ENCODE measurements at regions not wholly inside any gene's neighbourhood (a gene's known extent, or its start where the extent isn't known, plus 50 kb on each side); places are given as distances from the start of the nearest gene placed in this dataset.

GRCh38 chr18:31247574-31248199 lies 70.3 kb upstream of the DSG1 start:
- peak in 2 of 4 experiments; percentile 6 to 19 for DNase-seq

DNA sequence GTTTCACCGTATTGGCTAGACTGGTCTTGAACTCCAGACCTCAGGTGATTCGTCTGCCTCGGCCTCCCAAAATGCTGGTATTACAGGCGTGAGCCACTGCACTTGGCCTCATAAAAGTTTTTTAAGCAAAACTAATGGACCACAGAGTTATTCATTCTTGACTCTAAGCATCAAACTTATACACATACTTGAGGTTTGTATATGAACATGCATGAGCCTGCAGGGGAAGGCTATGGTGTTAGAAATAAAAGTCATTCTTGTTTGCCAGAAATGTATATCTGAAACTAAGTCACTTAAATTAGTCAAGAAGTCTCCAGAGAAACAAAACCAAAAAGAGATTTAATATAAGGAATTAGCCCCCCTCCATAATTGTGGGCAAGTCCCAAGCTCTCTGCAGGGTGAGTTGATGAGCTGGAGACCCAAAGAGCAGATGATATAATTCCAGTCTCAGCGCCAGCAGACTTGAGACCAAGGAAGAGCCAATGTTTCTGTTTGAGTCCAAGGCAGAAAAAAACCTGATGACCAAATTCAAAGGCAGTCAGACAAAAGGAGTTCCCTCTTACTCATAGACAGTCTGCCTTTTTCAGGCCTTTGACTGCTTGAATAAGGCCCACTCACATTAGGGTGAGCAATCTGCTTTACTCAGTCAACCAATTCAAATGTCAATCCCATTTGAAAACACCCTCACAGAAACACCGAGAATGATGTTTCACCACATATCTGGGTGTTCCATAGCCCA lies 69.0 kb upstream of the DSG1 start:
- DNase-seq, result peak in 1 of 4 experiments; percentile 2

- DNase-seq, result no peak
Measured at GRCh38 chr18:31250902-31251301, 67.1 kb upstream of the DSG1 start.

DNA sequence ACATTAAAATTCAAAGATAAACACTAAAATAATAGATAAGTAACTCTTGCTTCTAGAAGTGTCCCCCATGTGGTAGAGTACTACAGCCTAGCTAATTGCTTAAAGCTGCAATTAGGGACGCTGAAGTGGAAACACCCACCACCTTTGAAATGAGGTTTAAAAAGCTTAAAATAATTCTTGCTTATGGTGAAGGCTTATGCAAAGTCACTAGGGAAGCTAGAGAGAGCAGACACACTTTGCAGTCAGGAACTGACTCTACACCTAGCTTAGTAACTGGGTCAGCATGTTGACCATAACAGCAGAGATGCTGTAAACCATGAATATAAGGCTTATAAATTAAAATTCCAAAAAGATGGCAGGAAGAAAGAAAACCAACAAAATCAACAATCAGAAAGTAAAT lies 65.4 kb upstream of the DSG1 start:
- no peak for DNase-seq

DNA sequence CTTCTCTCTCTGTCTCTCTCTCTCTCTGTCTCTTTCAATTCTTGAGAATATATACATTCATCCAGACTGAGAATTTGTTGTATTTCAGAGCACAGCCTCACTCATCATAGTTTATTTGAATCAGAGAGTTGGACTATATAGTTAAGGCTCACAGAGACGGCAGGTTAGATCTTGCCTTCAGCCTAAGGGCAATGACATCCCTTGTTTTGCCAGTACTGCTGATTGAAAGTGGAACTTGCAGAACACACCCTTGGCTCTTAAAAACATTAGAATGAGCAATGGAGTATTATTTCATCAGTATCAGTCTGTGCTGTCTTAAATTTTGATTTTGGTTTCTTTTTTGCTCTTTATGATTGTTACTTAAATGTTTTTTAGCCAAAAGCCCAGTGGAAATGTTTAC lies 62.0 kb upstream of the DSG1 start:
- DNase-seq, result no peak

DNA sequence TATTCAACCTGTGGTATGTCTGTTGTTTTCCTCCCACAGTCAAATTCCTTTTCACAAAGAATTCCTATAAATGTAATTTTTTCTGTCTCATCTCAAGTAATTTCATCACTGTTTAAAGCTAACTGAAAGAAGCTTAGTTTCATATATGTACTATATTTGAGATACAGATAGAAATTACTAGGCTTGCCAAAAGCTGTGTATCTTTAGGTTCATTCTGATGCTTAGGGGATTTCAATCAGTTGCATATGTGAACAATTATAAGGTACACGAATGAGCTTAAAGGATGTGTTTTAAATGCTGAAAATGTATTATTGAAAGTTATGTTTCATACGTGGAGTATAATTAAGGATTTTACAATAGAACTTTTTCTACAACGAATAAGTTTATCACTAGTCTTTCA lies 59.2 kb upstream of the DSG1 start:
- no peak for DNase-seq

DNA sequence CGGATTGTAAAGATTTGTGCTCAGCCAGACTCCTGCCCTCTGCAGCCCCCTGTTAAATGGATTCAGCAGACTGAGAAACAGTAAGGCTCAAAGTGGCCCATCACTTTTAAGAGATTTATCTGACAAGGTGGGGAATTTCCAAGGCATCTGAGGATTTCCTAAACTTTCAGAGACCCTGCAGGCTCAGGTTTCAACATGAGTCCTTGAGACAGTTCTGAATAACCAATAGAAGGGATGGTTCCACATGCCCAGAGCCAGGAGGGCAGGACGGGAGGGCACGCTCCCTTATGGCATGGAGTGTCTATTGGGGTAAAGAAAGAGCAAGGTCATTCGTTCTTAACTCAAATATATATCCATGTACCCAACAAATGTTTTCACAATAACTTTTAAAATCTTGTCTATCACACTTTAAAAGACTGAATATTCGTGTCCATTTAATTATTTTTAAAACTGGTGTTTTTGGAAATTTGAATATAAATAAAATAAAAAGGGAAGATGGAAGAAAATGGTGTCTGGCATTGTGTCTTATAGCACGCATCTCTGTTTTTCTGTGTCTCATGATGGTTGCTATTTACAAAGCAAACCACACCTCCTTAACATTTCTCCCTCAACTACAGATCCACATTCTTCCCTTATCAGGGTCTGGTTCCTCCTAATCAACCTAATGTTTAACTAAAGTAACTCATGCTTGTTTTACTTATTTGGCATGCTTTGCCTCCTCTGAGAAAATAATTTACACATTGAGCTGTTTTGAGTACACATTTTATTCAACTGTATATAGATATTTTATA lies 56.0 kb upstream of the DSG1 start:
- DNase-seq, result no peak

- no peak for DNase-seq
Measured at GRCh38 chr18:31267823-31268481, 50.0 kb upstream of the DSG1 start.
